ENCODE measurements at regions not wholly inside any gene's neighbourhood (a gene's known extent, or its start where the extent isn't known, plus 50 kb on each side); places are given as distances from the start of the nearest gene placed in this dataset.

DNA sequence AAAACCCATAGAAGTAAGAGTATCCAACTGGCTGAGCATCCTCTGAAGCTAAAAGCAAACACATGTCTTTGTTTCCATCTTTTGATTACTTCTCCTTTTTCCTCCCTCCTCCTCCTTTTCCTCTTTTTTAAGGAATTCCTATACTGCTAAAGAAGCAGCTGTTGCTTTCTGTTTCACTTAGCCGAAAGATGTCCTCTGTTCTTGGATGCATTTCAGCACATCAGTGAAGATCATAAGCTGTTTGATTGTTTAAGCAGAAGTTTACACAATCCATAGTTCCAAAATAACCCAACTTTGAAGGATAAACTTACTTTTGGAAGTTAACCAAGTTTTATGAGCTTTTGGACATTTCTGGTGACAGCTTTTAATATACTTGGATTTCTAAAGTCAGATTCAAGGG lies 55.1 kb upstream of the TNIP3 start:
- Histone ChIP-seq H3K27me3 (ENCODE audit: control insufficient read depth in 2 of 2, insufficient read depth in 2 of 2, low read length in 2 of 2) (peaks cover 1 to 9% of the 10 kb centered on the region in 2 experiments), H3K4me1 (ENCODE audit: control insufficient read depth, extremely low read depth, insufficient read depth, low read length) (no peaks in the 10 kb centered on the region), H3K4me3 (replicated peaks in 1 of 3; ENCODE audit: insufficient read depth in 1 of 3, low read depth in 1 of 3, low read length in 3 of 3) (no peak overlapping the region), H3K4me2 (ENCODE audit: insufficient read depth, low read length) (no peak overlapping the region), H3K27ac (ENCODE audit: insufficient read depth, low read depth, low read length) (no peak overlapping the region), H3K36me3 (ENCODE audit: control insufficient read depth in 2 of 2, extremely low read depth in 1 of 2, insufficient read depth in 2 of 2, low read length in 2 of 2) (no peaks in the 10 kb centered on the region), H4K20me1 (replicated peaks; ENCODE audit: control insufficient read depth, extremely low read depth, insufficient read depth, low read length) (no peaks in the 10 kb centered on the region), H3K9me1 (replicated peaks; ENCODE audit: control insufficient read depth, extremely low read depth, insufficient read depth, low read length) (peaks cover 2% of the 10 kb centered on the region), H3K9ac (replicated peaks; ENCODE audit: extremely low read depth, insufficient read depth, low read length) (no peak overlapping the region), H3K9me3 (replicated peaks; ENCODE audit: control insufficient read depth, insufficient read depth, low read length) (no peaks in the 10 kb centered on the region), H2AFZ (ENCODE audit: low read depth, low read length) (no peak overlapping the region), H3K79me2 (ENCODE audit: control insufficient read depth, insufficient read depth, low read length) (no peaks in the 10 kb centered on the region)
- ChIA-PET POLR2A (no interaction called here), CTCF (interaction anchor here (0.6 to 4.3 kb wide), 3 partner anchors 18 to 1059 kb away, joined by 3 to 21 read pairs (median 4); no protein-coding TSS in a partner anchor)
- BruUV-seq (replicated peaks): no TSS peak
- intact Hi-C loops (cut with micrococcal nuclease): no loop called here
- DNase-seq (ENCODE audit: low read depth, low spot score): no peak
- no peak for FAIRE-seq
- TF ChIP-seq, protein P1, sequence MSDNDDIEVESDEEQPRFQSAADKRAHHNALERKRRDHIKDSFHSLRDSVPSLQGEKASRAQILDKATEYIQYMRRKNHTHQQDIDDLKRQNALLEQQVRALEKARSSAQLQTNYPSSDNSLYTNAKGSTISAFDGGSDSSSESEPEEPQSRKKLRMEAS (IDR thresholded peaks at IDR 0.05; ENCODE audit: insufficient read depth, insufficient read length): no peak
- no peak for TF ChIP-seq EZH2 (IDR thresholded peaks at IDR 0.05; ENCODE audit: borderline replicate concordance, low read depth, low read length, severe bottlenecking)
- TF ChIP-seq GATA2 (IDR thresholded peaks at IDR 0.05; ENCODE audit: insufficient read depth, insufficient read length, low read depth, low read length): no peak
- no peak for TF ChIP-seq POLR2AphosphoS5 (IDR thresholded peaks at IDR 0.05; ENCODE audit: insufficient read depth, low read depth, low read length)
- no peak for TF ChIP-seq JUN (IDR thresholded peaks at IDR 0.05; ENCODE audit: borderline replicate concordance, insufficient read depth, insufficient read length, low read depth)
- TF ChIP-seq POLR2A (IDR thresholded peaks at IDR 0.05; ENCODE audit: low read depth, low read length): no peak
- TF ChIP-seq, protein P2, sequence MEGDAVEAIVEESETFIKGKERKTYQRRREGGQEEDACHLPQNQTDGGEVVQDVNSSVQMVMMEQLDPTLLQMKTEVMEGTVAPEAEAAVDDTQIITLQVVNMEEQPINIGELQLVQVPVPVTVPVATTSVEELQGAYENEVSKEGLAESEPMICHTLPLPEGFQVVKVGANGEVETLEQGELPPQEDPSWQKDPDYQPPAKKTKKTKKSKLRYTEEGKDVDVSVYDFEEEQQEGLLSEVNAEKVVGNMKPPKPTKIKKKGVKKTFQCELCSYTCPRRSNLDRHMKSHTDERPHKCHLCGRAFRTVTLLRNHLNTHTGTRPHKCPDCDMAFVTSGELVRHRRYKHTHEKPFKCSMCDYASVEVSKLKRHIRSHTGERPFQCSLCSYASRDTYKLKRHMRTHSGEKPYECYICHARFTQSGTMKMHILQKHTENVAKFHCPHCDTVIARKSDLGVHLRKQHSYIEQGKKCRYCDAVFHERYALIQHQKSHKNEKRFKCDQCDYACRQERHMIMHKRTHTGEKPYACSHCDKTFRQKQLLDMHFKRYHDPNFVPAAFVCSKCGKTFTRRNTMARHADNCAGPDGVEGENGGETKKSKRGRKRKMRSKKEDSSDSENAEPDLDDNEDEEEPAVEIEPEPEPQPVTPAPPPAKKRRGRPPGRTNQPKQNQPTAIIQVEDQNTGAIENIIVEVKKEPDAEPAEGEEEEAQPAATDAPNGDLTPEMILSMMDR (IDR thresholded peaks at IDR 0.05; ENCODE audit: extremely low read depth in 1 of 2, insufficient read depth in 1 of 2, low read depth in 1 of 2, low read length in 2 of 2): no peak
- no peak for TF ChIP-seq MYC (IDR thresholded peaks at IDR 0.05; ENCODE audit: low read depth, low read length)
- TF ChIP-seq FOS (IDR thresholded peaks at IDR 0.05; ENCODE audit: borderline replicate concordance, insufficient read depth, low read length): no peak
- dilution Hi-C loops (cut with MboI; ENCODE audit: extremely low pct_ligation_motif_present, low sequenced_read_pairs): no loop called here

Measured in endothelial cell of umbilical vein (primary cell).